B cell (primary cell): ENCODE measurements at regions not wholly inside any gene's neighbourhood (a gene's known extent, or its start where the extent isn't known, plus 50 kb on each side); places are given as distances from the start of the nearest gene placed in this dataset.

Experiments used
- EZH2 ChIP-seq: IDR thresholded peaks from 2 replicates; pipeline ENCODE4 v1.6.1; 2012; ENCODE audit warnings: borderline replicate concordance, low read depth, mild to moderate bottlenecking, moderate library complexity, low read length; ENCODE audit not compliant: insufficient read depth, poor library complexity, severe bottlenecking
- TF ChIP-seq, protein P1 (sequence below): fragments of 200-600 bp; IDR thresholded peaks from one replicate; pipeline ENCODE4 v1.8.0; 2022; ENCODE audit warnings: antibody characterized with exemption, mild to moderate bottlenecking

DNA sequence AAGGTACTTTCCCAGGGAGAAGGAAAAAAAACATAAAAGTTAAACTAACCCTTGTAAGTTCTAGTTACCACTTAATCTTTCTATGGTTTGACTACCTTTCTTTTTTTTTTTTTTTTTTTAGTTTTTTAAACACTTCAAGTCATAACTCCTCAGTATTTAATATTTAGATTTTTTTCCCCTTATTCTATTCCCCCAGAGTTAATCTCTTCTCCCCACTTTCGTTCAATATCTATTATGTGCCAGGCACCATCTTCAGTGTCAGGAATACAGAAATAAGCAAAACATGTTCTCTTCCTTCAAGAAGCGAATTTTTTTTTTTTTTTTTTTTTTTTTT, 62.0 kb upstream of the LOC128125822 start:
- TF ChIP-seq, protein P1, sequence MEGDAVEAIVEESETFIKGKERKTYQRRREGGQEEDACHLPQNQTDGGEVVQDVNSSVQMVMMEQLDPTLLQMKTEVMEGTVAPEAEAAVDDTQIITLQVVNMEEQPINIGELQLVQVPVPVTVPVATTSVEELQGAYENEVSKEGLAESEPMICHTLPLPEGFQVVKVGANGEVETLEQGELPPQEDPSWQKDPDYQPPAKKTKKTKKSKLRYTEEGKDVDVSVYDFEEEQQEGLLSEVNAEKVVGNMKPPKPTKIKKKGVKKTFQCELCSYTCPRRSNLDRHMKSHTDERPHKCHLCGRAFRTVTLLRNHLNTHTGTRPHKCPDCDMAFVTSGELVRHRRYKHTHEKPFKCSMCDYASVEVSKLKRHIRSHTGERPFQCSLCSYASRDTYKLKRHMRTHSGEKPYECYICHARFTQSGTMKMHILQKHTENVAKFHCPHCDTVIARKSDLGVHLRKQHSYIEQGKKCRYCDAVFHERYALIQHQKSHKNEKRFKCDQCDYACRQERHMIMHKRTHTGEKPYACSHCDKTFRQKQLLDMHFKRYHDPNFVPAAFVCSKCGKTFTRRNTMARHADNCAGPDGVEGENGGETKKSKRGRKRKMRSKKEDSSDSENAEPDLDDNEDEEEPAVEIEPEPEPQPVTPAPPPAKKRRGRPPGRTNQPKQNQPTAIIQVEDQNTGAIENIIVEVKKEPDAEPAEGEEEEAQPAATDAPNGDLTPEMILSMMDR = no peak
- TF ChIP-seq EZH2 = no peak
